ENCODE measurements at regions not wholly inside any gene's neighbourhood (a gene's known extent, or its start where the extent isn't known, plus 50 kb on each side); places are given as distances from the start of the nearest gene placed in this dataset.

- no peak for TF ChIP-seq CTCF (conservative IDR thresholded peaks at IDR 0.05)
- Histone ChIP-seq H2BK15ac (ENCODE audit: low read depth, low read length) (no peak overlapping the region), H3K79me1 (ENCODE audit: insufficient read depth, low read depth, low read length, poor library complexity, severe bottlenecking) (no peaks in the 10 kb centered on the region), H2BK120ac (ENCODE audit: low read depth, low read length, poor library complexity, severe bottlenecking) (no peak overlapping the region), H3T11ph (ENCODE audit: low read length) (no peak overlapping the region), H2BK20ac (ENCODE audit: low read depth, low read length, poor library complexity, severe bottlenecking) (no peak overlapping the region), H2AFZ (ENCODE audit: low read length) (no peak overlapping the region), H4K91ac (ENCODE audit: insufficient read length, low read depth, low read length) (no peak overlapping the region), H4K8ac (replicated peaks; ENCODE audit: insufficient read length, low read depth, low read length) (no peak overlapping the region), H3K9me3 (ENCODE audit: control insufficient read depth, low read depth, low read length) (peaks cover 5% of the 10 kb centered on the region), H3K14ac (ENCODE audit: insufficient read depth, low read length) (no peak overlapping the region), H2BK5ac (ENCODE audit: insufficient read length, low read length) (no peak overlapping the region), H2BK12ac (ENCODE audit: insufficient read length, low read depth, low read length) (no peak overlapping the region), H3K23me2 (ENCODE audit: insufficient read length, low read depth, low read length, poor library complexity, severe bottlenecking) (no peaks in the 10 kb centered on the region), H3K27me3 (ENCODE audit: insufficient read depth, low read length) (no peaks in the 10 kb centered on the region), H3K23ac (ENCODE audit: insufficient read length, low read depth, low read length) (no peak overlapping the region), H2AK5ac (ENCODE audit: insufficient read length, low read length) (no peak overlapping the region), H4K5ac (ENCODE audit: insufficient read length, low read depth, low read length) (no peak overlapping the region), H3K27ac (ENCODE audit: insufficient read length, low read depth, low read length) (no peak overlapping the region), H3K4me1 (ENCODE audit: insufficient read depth, low read length) (no peaks in the 10 kb centered on the region), H3K4ac (ENCODE audit: low read depth, low read length) (no peak overlapping the region), H4K20me1 (ENCODE audit: control insufficient read depth, insufficient read depth, insufficient read length) (no peaks in the 10 kb centered on the region), H3K4me2 (ENCODE audit: insufficient read depth, insufficient read length, low read length) (no peak overlapping the region), H3K9ac (ENCODE audit: extremely low read depth, insufficient read length, low read length) (no peak overlapping the region), H3K18ac (ENCODE audit: insufficient read length, low read depth, low read length) (no peak overlapping the region), H3K79me2 (ENCODE audit: insufficient read depth, low read length) (no peaks in the 10 kb centered on the region), H3K56ac (ENCODE audit: insufficient read length, low read depth, low read length) (no peak overlapping the region)
- peaks cover 21% of the 10 kb centered on the region for H3K27me3 Mint-ChIP-seq (ENCODE audit: low read depth)
- peaks cover 10 to 16% of the 10 kb centered on the region in 2 experiments for H3K4me1 Mint-ChIP-seq
- peaks cover 8 to 9% of the 10 kb centered on the region in 2 experiments for H3K9me3 Mint-ChIP-seq
- H3K4me3 Mint-ChIP-seq, result no peak overlapping the region
- no CpG with 5 or more reads among the region's 13 CpGs for WGBS (ENCODE audit: extremely low coverage, insufficient read length, low lambda C conversion rate)
- peaks cover 0 to 3% (median 3%) of the 10 kb centered on the region in 3 experiments; a peak in 4 of 7 replicates for H3K36me3 Mint-ChIP-seq (ENCODE audit: insufficient read depth in 1 of 3, low read depth in 3 of 3)
- no peak for DNase-seq
- no peak overlapping the region; a peak in 1 of 7 replicates for H3K27ac Mint-ChIP-seq
Measured at GRCh38 chr5:135149956-135150723, 116.1 kb upstream of the PITX1 start.
